OCI-LY3 (cell line): ENCODE measurements at regions not wholly inside any gene's neighbourhood (a gene's known extent, or its start where the extent isn't known, plus 50 kb on each side); places are given as distances from the start of the nearest gene placed in this dataset.

Experiments
- CTCF ChIP-seq: fragments of 200-600, 300-600 bp; sonication (generic); IDR thresholded peaks from 2 replicates; pipeline ENCODE4 v1.5.1; 2014; ENCODE audit warnings: antibody characterized with exemption, low read length, low read depth
- EZH2phosphoT487 ChIP-seq: fragments of 200-600 bp; shearing (Covaris generic); IDR thresholded peaks from 2 replicates; pipeline ENCODE4 v1.6.1; 2018; ENCODE audit warnings: antibody characterized with exemption, mixed run types, low read depth

GRCh38 chr4:57331959-57332358, 221.8 kb upstream of the IGFBP7 start:
- TF ChIP-seq EZH2phosphoT487 (no peak), CTCF (no peak)
